MCF 10A (cell line): ENCODE measurements at regions not wholly inside any gene's neighbourhood (a gene's known extent, or its start where the extent isn't known, plus 50 kb on each side); places are given as distances from the start of the nearest gene placed in this dataset.

ENCODE experiments used
- BruUV-seq: library from RNA; stranded (reverse); fragments of 400-500 nt; replicated peaks from 2 replicates; lab custom pipeline; 2021; lab: Mats Ljungman, UMichigan
- CTCF ChIA-PET: fragments of 300-600 bp; sonication (Branson Sonifier 250); formaldehyde crosslinking; extraction: SDS; loops from one replicate; lab custom pipeline; 2021; ENCODE audit warnings: antibody characterized with exemption, inconsistent platforms; lab: Yijun Ruan, JAX
- POLR2A ChIA-PET: fragments of 300-600, 350-650 bp; sonication (Branson Sonifier 250); formaldehyde crosslinking; extraction: SDS; loops from one replicate; lab custom pipeline; 2020; ENCODE audit warnings: antibody characterized with exemption, inconsistent platforms; lab: Yijun Ruan, JAX
- DNase-seq: peaks from one replicate; pipeline ENCODE4 v3.0.0-alpha.2; 2018; ENCODE audit not compliant: unreplicated experiment
- H3K27ac Mint-ChIP-seq: one replicate; pipeline ENCODE4 v1.8.0; 2022; ENCODE audit warnings: mild to moderate bottlenecking, low read depth, mixed read lengths; ENCODE audit not compliant: unreplicated experiment
- H3K27me3 Mint-ChIP-seq: one replicate; pipeline ENCODE4 v1.8.0; 2022; ENCODE audit warnings: mixed read lengths; ENCODE audit not compliant: insufficient read depth, unreplicated experiment
- H3K36me3 Mint-ChIP-seq: one replicate; pipeline ENCODE4 v1.8.0; 2022; ENCODE audit warnings: mild to moderate bottlenecking, moderate library complexity, mixed read lengths; ENCODE audit not compliant: insufficient read depth, unreplicated experiment
- H3K4me1 Mint-ChIP-seq: one replicate; pipeline ENCODE4 v1.8.0; 2022; ENCODE audit warnings: mixed read lengths; ENCODE audit not compliant: insufficient read depth, unreplicated experiment
- H3K4me3 Mint-ChIP-seq: one replicate; pipeline ENCODE4 v1.8.0; 2022; ENCODE audit warnings: mild to moderate bottlenecking, moderate library complexity, mixed read lengths; ENCODE audit not compliant: unreplicated experiment
- H3K9me3 Mint-ChIP-seq: one replicate; pipeline ENCODE4 v1.8.0; 2022; ENCODE audit warnings: mixed read lengths; ENCODE audit not compliant: unreplicated experiment
- intact Hi-C: fragments of 100-400 bp; cut with micrococcal nuclease; formaldehyde crosslinking; loops from 2 replicates; pipeline ENCODE4 v1.14.1; 2022
- TF ChIP-seq, protein P1 (sequence below): fragments of 200-600 bp; IDR thresholded peaks from one replicate; pipeline ENCODE4 v1.8.0; 2022; ENCODE audit warnings: antibody characterized with exemption, mild to moderate bottlenecking; ENCODE audit not compliant: unreplicated experiment

DNA sequence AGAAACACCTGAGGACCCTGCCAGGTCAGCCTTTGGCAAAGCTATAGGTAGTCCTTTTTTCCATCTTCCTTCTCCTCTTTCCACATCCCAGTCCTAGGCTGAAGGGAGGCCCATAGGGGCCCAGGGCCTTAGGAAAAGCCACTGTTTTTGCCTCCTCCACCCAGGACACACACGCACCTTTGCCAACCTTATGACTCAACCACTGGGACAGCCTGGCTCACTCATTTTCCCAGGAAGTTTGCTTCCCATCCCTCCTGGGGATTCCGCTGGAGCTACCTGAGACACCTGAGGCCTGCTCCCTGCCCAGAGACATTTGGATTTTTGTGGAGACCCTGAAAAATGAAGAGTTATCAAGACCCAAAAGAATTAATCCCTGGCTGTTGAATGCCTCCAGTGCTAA lies 273.4 kb upstream of the SIX2 start:
- H3K27me3 Mint-ChIP-seq = no peaks in the 10 kb centered on the region
- TF ChIP-seq, protein P1, sequence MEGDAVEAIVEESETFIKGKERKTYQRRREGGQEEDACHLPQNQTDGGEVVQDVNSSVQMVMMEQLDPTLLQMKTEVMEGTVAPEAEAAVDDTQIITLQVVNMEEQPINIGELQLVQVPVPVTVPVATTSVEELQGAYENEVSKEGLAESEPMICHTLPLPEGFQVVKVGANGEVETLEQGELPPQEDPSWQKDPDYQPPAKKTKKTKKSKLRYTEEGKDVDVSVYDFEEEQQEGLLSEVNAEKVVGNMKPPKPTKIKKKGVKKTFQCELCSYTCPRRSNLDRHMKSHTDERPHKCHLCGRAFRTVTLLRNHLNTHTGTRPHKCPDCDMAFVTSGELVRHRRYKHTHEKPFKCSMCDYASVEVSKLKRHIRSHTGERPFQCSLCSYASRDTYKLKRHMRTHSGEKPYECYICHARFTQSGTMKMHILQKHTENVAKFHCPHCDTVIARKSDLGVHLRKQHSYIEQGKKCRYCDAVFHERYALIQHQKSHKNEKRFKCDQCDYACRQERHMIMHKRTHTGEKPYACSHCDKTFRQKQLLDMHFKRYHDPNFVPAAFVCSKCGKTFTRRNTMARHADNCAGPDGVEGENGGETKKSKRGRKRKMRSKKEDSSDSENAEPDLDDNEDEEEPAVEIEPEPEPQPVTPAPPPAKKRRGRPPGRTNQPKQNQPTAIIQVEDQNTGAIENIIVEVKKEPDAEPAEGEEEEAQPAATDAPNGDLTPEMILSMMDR = no peak
- CTCF ChIA-PET = interaction anchor here (0.7 kb wide), 1 partner anchor 29 kb away, joined by 3 read pairs; no protein-coding TSS in a partner anchor
- DNase-seq = peak; percentile 87
- H3K4me3 Mint-ChIP-seq = no peak overlapping the region
- intact Hi-C loops = loop anchor here (1.0 to 5.0 kb wide), 2 partner anchors 44 to 110 kb away; no protein-coding TSS in a partner anchor
- no TSS peak for BruUV-seq
- H3K4me1 Mint-ChIP-seq = peaks cover 24% of the 10 kb centered on the region
- no peaks in the 10 kb centered on the region for H3K36me3 Mint-ChIP-seq
- POLR2A ChIA-PET = interaction anchor here (0.8 to 1.8 kb wide), 3 partner anchors 92 to 779 kb away, joined by 3 to 8 read pairs (median 4); no protein-coding TSS in a partner anchor
- peak overlapping the region; percentile 44 for H3K27ac Mint-ChIP-seq
- H3K9me3 Mint-ChIP-seq = no peaks in the 10 kb centered on the region

DNA sequence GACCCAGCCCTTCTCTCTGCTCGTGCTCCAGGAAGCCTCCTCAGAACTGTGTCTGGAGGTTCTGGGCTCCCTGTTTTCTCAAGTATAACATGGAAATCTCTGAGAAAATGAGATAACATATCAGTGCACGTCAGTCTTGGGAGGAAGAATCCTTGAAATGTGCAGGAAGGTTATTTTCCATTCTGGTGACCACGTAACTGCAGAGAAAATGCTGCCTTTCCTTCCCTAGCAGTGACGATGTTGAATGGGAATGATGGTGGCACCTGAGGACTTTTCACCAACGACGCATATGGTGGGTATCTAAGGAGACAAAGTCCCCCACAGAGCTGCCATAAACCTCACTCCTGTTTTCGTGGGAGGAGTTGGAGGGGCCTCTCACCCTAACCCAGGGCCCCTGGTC lies 272.1 kb upstream of the SIX2 start:
- ChIA-PET POLR2A (no interaction called here), CTCF (no interaction called here)
- Mint-ChIP-seq H3K4me3 (no peak overlapping the region), H3K4me1 (peaks cover 29% of the 10 kb centered on the region), H3K36me3 (no peaks in the 10 kb centered on the region), H3K27ac (peak overlapping the region; percentile 44), H3K9me3 (no peaks in the 10 kb centered on the region), H3K27me3 (no peaks in the 10 kb centered on the region)
- BruUV-seq = no TSS peak
- DNase-seq = no peak
- TF ChIP-seq, protein P1 = no peak
- intact Hi-C loops = loop anchor here (5.0 kb wide), 1 partner anchor 109 kb away; no protein-coding TSS in a partner anchor

DNA sequence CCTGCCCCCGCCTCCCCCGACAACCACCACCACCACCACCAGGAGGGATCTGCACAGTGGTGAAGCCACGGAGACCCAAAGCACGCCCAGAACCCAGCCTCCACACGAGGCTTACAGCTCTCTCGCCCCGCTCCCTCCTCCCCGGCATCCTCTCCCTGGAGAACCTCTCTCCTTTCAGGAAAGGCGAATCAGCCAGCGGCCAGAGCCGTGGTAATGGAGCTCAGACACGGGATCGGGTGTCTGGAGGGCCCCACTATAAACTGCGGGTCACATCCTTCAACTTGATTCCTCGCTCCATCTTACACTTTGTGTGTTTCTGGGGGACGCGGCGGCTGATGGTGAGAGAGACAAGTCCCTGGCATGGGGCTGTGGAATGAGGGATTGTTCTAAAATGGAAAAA lies 271.5 kb upstream of the SIX2 start:
- DNase-seq = no peak
- intact Hi-C loops = loop anchor here (5.0 kb wide), 1 partner anchor 108 kb away; no protein-coding TSS in a partner anchor
- ChIA-PET CTCF (no interaction called here), POLR2A (no interaction called here)
- Mint-ChIP-seq H3K4me1 (peaks cover 29% of the 10 kb centered on the region), H3K27ac (peak overlapping the region; percentile 44), H3K27me3 (no peaks in the 10 kb centered on the region), H3K4me3 (no peak overlapping the region), H3K36me3 (no peaks in the 10 kb centered on the region), H3K9me3 (no peaks in the 10 kb centered on the region)
- BruUV-seq = no TSS peak
- TF ChIP-seq, protein P1 = no peak

DNA sequence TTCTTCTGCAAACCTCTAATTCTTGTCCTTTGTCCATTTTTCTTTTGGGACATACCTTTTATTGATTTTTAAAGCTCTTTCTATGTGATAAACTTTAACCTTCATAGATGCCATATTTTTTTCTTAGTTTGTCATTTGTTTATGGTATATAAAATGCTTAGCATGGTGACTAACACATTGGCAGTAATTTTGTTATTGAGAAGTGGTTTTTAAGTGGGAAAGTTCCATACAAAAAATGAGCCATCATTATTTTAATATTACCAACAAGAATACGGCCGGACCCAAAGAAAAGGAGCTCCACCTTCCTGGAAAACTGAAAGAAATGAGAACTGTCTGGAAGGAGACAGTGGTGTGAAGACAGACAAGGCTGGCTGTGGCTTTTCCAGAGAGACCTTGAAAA lies 270.1 kb upstream of the SIX2 start:
- TF ChIP-seq, protein P1 = no peak
- POLR2A ChIA-PET = no interaction called here
- intact Hi-C loops = no loop called here
- no TSS peak for BruUV-seq
- CTCF ChIA-PET = no interaction called here
- Mint-ChIP-seq H3K4me1 (peaks cover 28% of the 10 kb centered on the region), H3K36me3 (no peaks in the 10 kb centered on the region), H3K9me3 (no peaks in the 10 kb centered on the region), H3K4me3 (no peak overlapping the region), H3K27me3 (no peaks in the 10 kb centered on the region), H3K27ac (no peak overlapping the region)
- no peak for DNase-seq
